H9 (cell line): ENCODE measurements at regions not wholly inside any gene's neighbourhood (a gene's known extent, or its start where the extent isn't known, plus 50 kb on each side); places are given as distances from the start of the nearest gene placed in this dataset.

Experiments
- DNase-seq: peaks from one replicate; pipeline ENCODE4 v3.0.0-alpha.2; 2017
- H2AFZ ChIP-seq: one replicate; pipeline ENCODE4 v1.6.1; 2013; ENCODE audit warnings: mild to moderate bottlenecking, low read length, control low read depth, moderate library complexity
- H2AK5ac ChIP-seq: 2 replicates; pipeline ENCODE4 v1.6.1; 2013; ENCODE audit warnings: low read length, control low read depth, mixed read lengths; ENCODE audit not compliant: insufficient read length
- H2BK120ac ChIP-seq: one replicate; pipeline ENCODE4 v1.6.1; 2013; ENCODE audit warnings: low read depth, mild to moderate bottlenecking, low read length, control low read depth, inconsistent platforms; ENCODE audit not compliant: poor library complexity, severe bottlenecking
- H2BK12ac ChIP-seq: 2 replicates; pipeline ENCODE4 v1.6.1; 2013; ENCODE audit warnings: low read length, control low read depth, mixed read lengths, low read depth; ENCODE audit not compliant: insufficient read length
- H2BK15ac ChIP-seq: 2 replicates; pipeline ENCODE4 v1.6.1; 2013; ENCODE audit warnings: low read depth, low read length, control low read depth
- H2BK20ac ChIP-seq: one replicate; pipeline ENCODE4 v1.6.1; 2013; ENCODE audit warnings: low read depth, mild to moderate bottlenecking, low read length, control low read depth, inconsistent platforms; ENCODE audit not compliant: poor library complexity, severe bottlenecking
- H2BK5ac ChIP-seq: 2 replicates; pipeline ENCODE4 v1.6.1; 2013; ENCODE audit warnings: low read length, control low read depth, mixed read lengths; ENCODE audit not compliant: insufficient read length
- H3K14ac ChIP-seq: 2 replicates; pipeline ENCODE4 v1.6.1; 2013; ENCODE audit warnings: low read length, control low read depth; ENCODE audit not compliant: insufficient read depth
- H3K18ac ChIP-seq: 2 replicates; pipeline ENCODE4 v1.6.1; 2013; ENCODE audit warnings: low read depth, mild to moderate bottlenecking, mixed read lengths, low read length, control low read depth; ENCODE audit not compliant: insufficient read length
- H3K23ac ChIP-seq: 2 replicates; pipeline ENCODE4 v1.6.1; 2013; ENCODE audit warnings: low read length, control low read depth, mixed read lengths, low read depth; ENCODE audit not compliant: insufficient read length
- H3K23me2 ChIP-seq: 2 replicates; pipeline ENCODE4 v1.6.1; 2013; ENCODE audit warnings: low read depth, mild to moderate bottlenecking, mixed read lengths, low read length, control low read depth; ENCODE audit not compliant: insufficient read length, poor library complexity, severe bottlenecking
- H3K27ac ChIP-seq: 2 replicates; pipeline ENCODE4 v1.5.1; 2013; ENCODE audit warnings: low read length, control low read depth, mixed read lengths, low read depth; ENCODE audit not compliant: insufficient read length
- H3K27me3 ChIP-seq: 2 replicates; pipeline ENCODE4 v1.6.1; 2013; ENCODE audit warnings: low read length, control low read depth, inconsistent platforms; ENCODE audit not compliant: insufficient read depth
- H3K4ac ChIP-seq: 2 replicates; pipeline ENCODE4 v1.6.1; 2013; ENCODE audit warnings: low read depth, mild to moderate bottlenecking, control low read depth, inconsistent platforms, low read length, moderate library complexity
- H3K4me1 ChIP-seq: 2 replicates; pipeline ENCODE4 v1.6.1; 2013; ENCODE audit warnings: low read length, control low read depth, inconsistent platforms; ENCODE audit not compliant: insufficient read depth
- H3K4me2 ChIP-seq: 2 replicates; pipeline ENCODE4 v1.6.1; 2013; ENCODE audit warnings: low read length, control low read depth, mixed read lengths; ENCODE audit not compliant: insufficient read length, insufficient read depth
- H3K56ac ChIP-seq: 2 replicates; pipeline ENCODE4 v1.6.1; 2013; ENCODE audit warnings: low read depth, mild to moderate bottlenecking, mixed read lengths, low read length, control low read depth; ENCODE audit not compliant: insufficient read length
- H3K79me1 ChIP-seq: 2 replicates; pipeline ENCODE4 v1.6.1; 2013; ENCODE audit warnings: low read depth, mild to moderate bottlenecking, moderate library complexity, low read length, control low read depth, inconsistent platforms; ENCODE audit not compliant: insufficient read depth, poor library complexity, severe bottlenecking
- H3K79me2 ChIP-seq: 2 replicates; pipeline ENCODE4 v1.6.1; 2013; ENCODE audit warnings: low read length, control low read depth, inconsistent platforms; ENCODE audit not compliant: insufficient read depth
- H3K9ac ChIP-seq: 2 replicates; pipeline ENCODE4 v1.6.1; 2013; ENCODE audit warnings: low read length, control low read depth, mixed read lengths; ENCODE audit not compliant: insufficient read length; ENCODE audit errors: extremely low read depth
- H3K9me3 ChIP-seq: one replicate; pipeline ENCODE4 v1.6.1; 2013; ENCODE audit warnings: low read depth, low read length, inconsistent platforms; ENCODE audit not compliant: control insufficient read depth
- H3T11ph ChIP-seq: one replicate; pipeline ENCODE4 v1.6.1; 2013; ENCODE audit warnings: mild to moderate bottlenecking, low read length, control low read depth, inconsistent platforms
- H4K20me1 ChIP-seq: one replicate; pipeline ENCODE4 v1.6.1; 2013; ENCODE audit not compliant: control insufficient read depth, insufficient read length, insufficient read depth
- H4K5ac ChIP-seq: 2 replicates; pipeline ENCODE4 v1.6.1; 2013; ENCODE audit warnings: low read depth, mild to moderate bottlenecking, mixed read lengths, low read length, control low read depth; ENCODE audit not compliant: insufficient read length
- H4K8ac ChIP-seq: replicated peaks from 2 replicates; pipeline ENCODE4 v1.6.1; 2013; ENCODE audit warnings: low read length, control low read depth, mixed read lengths, low read depth; ENCODE audit not compliant: insufficient read length
- H4K91ac ChIP-seq: 2 replicates; pipeline ENCODE4 v1.6.1; 2013; ENCODE audit warnings: low read depth, mild to moderate bottlenecking, moderate library complexity, mixed read lengths, low read length, control low read depth; ENCODE audit not compliant: insufficient read length
- H3K27ac Mint-ChIP-seq, 3 experiments: 2 replicates in 2 of 3; 3 replicates in 1 of 3; pipeline ENCODE4 v1.8.0; 2020 to 2021; ENCODE audit warnings: mixed read lengths in 3 of 3, mild to moderate bottlenecking in 1 of 3, moderate library complexity in 1 of 3
- H3K27me3 Mint-ChIP-seq: 2 replicates; pipeline ENCODE4 v1.8.0; 2021; ENCODE audit warnings: low read depth, mild to moderate bottlenecking, moderate library complexity, mixed read lengths
- H3K36me3 Mint-ChIP-seq, 3 experiments: 2 replicates in 2 of 3; 3 replicates in 1 of 3; pipeline ENCODE4 v1.8.0; 2020 to 2021; ENCODE audit warnings: low read depth in 3 of 3, mixed read lengths in 3 of 3; ENCODE audit not compliant: insufficient read depth in 1 of 3
- H3K4me1 Mint-ChIP-seq, 2 experiments: 2 replicates each; pipeline ENCODE4 v1.8.0; 2020; ENCODE audit warnings: mixed read lengths in 2 of 2
- H3K4me3 Mint-ChIP-seq, 2 experiments: 2 replicates in 1 of 2; 3 replicates in 1 of 2; pipeline ENCODE4 v1.8.0; 2020 to 2021; ENCODE audit warnings: mild to moderate bottlenecking in 2 of 2, mixed read lengths in 2 of 2, moderate library complexity in 1 of 2
- H3K9me3 Mint-ChIP-seq, 2 experiments: 2 replicates in 1 of 2; 3 replicates in 1 of 2; pipeline ENCODE4 v1.8.0; 2020; ENCODE audit warnings: mild to moderate bottlenecking in 2 of 2, mixed read lengths in 2 of 2, moderate library complexity in 1 of 2
- TF ChIP-seq, protein P1 (sequence below): fragments of 200-600 bp; sonication (generic); conservative IDR thresholded peaks from 3 replicates; pipeline ENCODE4 v1.8.0; 2021; ENCODE audit warnings: antibody characterized with exemption, mild to moderate bottlenecking

DNA sequence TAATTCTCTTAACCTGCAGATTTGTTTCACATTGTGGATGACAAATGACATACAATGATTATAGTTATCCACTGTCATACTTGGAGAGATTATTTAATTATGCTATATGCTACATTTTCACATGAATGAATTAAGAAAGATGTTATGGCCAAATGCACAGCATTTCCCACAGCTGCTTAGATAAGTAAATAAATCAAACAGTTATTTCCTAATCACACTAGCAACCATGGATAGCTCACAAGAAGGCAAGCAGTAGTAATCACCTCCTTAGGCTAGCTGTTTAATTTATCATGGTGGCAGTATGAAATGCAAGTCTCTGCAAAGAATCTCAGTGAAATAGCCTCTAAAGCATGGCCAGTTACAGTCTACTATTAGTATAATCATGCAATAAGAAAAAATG is 1581.5 kb downstream of the NCAM2 start:
- no peak overlapping the region for H4K8ac ChIP-seq
- H3K27ac ChIP-seq = no peak overlapping the region
- no peak overlapping the region for H4K91ac ChIP-seq
- DNase-seq = no peak
- H3K14ac ChIP-seq = no peak overlapping the region
- H3K79me2 ChIP-seq = no peaks in the 10 kb centered on the region
- Mint-ChIP-seq H3K4me1 (peaks cover 8 to 12% of the 10 kb centered on the region in 2 experiments), H3K9me3 (no peaks in the 10 kb centered on the region), H3K27ac (no peak overlapping the region), H3K4me3 (no peak overlapping the region), H3K36me3 (no peaks in the 10 kb centered on the region), H3K27me3 (no peaks in the 10 kb centered on the region)
- no peaks in the 10 kb centered on the region; the same call in 1 of the 2 replicates for H3K4me1 ChIP-seq
- no peak overlapping the region for H2AFZ ChIP-seq
- TF ChIP-seq, protein P1, sequence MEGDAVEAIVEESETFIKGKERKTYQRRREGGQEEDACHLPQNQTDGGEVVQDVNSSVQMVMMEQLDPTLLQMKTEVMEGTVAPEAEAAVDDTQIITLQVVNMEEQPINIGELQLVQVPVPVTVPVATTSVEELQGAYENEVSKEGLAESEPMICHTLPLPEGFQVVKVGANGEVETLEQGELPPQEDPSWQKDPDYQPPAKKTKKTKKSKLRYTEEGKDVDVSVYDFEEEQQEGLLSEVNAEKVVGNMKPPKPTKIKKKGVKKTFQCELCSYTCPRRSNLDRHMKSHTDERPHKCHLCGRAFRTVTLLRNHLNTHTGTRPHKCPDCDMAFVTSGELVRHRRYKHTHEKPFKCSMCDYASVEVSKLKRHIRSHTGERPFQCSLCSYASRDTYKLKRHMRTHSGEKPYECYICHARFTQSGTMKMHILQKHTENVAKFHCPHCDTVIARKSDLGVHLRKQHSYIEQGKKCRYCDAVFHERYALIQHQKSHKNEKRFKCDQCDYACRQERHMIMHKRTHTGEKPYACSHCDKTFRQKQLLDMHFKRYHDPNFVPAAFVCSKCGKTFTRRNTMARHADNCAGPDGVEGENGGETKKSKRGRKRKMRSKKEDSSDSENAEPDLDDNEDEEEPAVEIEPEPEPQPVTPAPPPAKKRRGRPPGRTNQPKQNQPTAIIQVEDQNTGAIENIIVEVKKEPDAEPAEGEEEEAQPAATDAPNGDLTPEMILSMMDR = no peak
- H3K9me3 ChIP-seq = no peaks in the 10 kb centered on the region
- H3K27me3 ChIP-seq = no peaks in the 10 kb centered on the region
- no peak overlapping the region for H3K23ac ChIP-seq
- H3K23me2 ChIP-seq = no peaks in the 10 kb centered on the region
- H3K9ac ChIP-seq = no peak overlapping the region
- H2BK12ac ChIP-seq = no peak overlapping the region
- no peak overlapping the region for H2BK20ac ChIP-seq
- H2BK120ac ChIP-seq = no peak overlapping the region
- no peaks in the 10 kb centered on the region for H4K20me1 ChIP-seq
- H3K4ac ChIP-seq = no peak overlapping the region
- no peak overlapping the region for H2BK15ac ChIP-seq
- H3K79me1 ChIP-seq = no peaks in the 10 kb centered on the region
- no peak overlapping the region for H3K4me2 ChIP-seq
- H3T11ph ChIP-seq = no peak overlapping the region
- no peak overlapping the region for H2BK5ac ChIP-seq
- H2AK5ac ChIP-seq = no peak overlapping the region
- H3K56ac ChIP-seq = no peak overlapping the region
- no peak overlapping the region for H4K5ac ChIP-seq
- H3K18ac ChIP-seq = no peak overlapping the region
